ENCODE measurements at regions not wholly inside any gene's neighbourhood (a gene's known extent, or its start where the extent isn't known, plus 50 kb on each side); places are given as distances from the start of the nearest gene placed in this dataset.

DNA sequence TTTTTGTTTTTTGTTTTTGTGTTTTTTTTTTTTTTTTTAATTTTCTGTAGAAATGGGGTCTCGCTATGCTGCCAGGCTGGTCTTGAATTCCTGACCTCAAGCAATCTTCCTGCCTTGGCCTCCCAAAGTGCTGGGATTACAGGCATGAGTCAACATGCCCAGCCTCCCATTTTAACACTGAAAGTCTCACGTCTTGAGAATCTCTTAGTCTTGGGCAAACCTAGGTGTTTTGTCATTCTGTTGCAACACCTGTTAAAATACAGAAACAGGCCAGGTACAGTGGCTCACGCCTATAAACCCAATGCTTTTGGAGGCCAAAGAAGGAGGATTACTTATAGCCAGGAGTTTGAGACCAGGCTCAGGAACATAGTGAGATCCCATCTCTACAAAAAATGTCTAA is 599.0 kb downstream of the TLR4 start:
- TF ChIP-seq, protein P1, sequence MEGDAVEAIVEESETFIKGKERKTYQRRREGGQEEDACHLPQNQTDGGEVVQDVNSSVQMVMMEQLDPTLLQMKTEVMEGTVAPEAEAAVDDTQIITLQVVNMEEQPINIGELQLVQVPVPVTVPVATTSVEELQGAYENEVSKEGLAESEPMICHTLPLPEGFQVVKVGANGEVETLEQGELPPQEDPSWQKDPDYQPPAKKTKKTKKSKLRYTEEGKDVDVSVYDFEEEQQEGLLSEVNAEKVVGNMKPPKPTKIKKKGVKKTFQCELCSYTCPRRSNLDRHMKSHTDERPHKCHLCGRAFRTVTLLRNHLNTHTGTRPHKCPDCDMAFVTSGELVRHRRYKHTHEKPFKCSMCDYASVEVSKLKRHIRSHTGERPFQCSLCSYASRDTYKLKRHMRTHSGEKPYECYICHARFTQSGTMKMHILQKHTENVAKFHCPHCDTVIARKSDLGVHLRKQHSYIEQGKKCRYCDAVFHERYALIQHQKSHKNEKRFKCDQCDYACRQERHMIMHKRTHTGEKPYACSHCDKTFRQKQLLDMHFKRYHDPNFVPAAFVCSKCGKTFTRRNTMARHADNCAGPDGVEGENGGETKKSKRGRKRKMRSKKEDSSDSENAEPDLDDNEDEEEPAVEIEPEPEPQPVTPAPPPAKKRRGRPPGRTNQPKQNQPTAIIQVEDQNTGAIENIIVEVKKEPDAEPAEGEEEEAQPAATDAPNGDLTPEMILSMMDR (IDR thresholded peaks at IDR 0.05) = no peak
- no peak for TF ChIP-seq POLR2A (IDR thresholded peaks at IDR 0.05)
